NOMO-1 (cell line): ENCODE measurements at regions not wholly inside any gene's neighbourhood (a gene's known extent, or its start where the extent isn't known, plus 50 kb on each side); places are given as distances from the start of the nearest gene placed in this dataset.

Experiments
- DNase-seq, 2 experiments: peaks; one replicate each; lab custom pipeline; 2025; ENCODE audit not compliant: unreplicated experiment in 2 of 2; lab: John Stamatoyannopoulos, UW

DNA sequence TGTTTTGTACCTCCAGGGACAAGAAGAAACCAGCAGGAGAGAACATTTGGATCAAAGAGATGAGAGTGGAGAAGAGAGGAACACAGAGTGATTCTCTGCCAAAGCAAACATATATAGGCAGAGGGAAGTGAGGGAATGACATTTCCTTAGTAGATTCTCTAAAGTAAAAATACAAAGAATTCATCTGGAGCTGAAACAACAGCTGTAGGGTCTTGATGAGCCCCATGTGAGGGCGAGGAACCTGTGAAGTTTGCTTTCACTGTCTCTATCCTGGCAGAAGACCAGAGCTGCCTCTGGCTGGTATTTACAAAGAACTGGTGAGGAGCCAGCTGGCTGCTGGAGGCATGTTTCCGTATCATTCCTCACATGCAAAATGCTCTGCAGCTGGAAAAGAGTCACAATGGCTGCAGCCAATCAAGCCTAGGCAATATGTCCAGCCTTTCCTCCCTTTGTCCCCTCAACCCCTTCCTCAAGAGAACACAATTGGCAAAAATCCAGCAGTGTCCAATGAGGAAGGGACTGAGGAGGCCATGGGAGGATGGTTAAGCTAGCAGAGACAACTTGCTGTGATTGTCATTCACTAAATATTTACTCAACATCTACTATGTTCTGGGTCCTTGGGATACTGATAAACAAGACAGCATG is 122.5 kb downstream of the PHLDA1 start:
- DNase-seq: no peak

DNA sequence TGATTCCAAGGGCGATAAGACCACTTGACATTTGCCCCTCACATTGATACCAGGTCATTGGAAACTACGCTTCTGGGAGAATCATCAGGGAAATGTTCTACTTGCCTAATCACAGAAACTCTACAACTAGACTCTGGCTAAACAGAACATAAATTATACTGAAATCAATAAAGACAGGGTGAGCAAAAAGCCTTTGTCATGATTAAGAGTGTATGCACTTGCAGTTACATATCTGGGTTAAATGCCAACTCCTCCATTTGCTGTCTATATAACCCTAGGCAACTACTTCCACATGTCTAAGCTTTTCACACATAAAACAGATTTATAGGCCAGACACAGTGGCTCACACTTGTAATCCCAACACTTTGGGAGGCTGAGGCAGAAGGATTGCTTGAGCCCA is 125.7 kb downstream of the PHLDA1 start:
- no peak for DNase-seq

DNA sequence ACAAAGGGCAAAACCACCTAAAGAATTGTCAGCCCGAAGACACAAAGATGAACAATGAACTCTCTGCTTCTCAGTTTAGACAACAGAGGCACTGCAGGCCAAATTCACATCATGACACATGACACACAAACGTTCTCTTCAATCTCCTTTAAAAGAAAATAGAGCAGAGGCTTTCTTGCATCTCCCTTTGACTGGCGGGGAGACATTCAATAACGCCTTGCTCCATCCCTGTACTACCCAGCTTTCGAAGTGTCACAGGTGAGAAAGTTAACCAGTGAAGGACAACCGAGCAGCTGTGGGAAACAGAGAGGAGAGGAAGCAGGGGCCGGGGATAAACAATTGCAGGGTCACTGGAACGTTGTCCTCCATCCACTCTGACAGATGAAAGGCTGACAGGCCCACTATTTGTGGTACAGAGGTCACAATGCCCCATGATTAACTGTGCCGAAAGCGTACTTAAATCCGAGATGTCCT is 130.8 kb downstream of the PHLDA1 start:
- DNase-seq: no peak

DNA sequence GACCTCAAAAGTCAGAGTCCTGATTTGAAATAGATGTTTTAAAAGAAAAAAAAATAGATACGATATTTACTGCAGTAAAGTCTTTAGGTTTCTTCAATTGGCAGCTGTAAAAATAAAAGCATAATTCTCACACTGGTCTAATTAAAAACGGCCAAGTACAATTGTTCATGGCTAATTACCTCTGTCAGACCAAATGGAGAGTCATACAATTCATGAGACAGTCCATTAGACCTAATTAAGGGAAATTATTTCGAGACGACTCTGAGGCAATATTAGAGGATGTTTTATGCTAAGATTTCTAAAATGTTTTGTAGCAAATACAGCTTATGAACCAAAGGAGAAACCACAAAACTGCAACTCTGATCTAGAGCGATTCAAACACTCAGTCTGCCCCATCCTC is 131.3 kb downstream of the PHLDA1 start:
- DNase-seq: no peak

DNA sequence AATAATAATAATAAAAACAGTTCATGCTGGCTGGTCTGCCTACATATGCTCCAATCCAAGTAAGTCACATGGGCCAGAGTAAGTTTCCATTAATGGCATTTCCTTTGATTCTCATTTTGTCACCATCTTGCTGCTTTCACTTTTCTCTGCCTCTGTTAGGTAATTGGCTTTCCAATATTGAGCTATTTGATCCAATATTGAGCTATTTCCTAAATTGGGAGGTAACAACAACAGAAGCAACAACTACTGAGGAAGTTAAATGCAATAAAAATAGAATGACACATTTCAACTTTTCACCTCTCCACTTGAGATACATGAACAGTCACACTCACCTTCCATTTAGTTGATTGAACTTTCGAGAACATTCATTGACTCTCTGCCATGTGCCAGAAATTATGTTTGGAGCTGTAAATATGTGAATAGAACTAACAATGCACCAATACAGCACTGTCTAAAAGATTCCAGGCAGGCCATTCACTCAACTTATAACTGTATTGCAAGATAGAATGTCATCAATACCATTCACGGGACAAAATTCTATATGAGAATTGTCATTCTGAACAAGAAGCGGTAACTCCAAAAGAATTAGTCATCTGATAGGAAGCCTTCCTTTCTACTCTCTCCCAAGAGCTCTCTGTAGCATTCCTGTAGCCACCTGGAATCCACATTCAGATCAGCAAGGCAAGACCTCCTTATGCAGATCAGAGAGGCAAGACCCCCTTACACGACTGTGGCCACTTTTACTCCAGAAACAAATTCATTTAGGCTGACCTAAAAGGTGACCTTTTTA is 136.4 kb downstream of the PHLDA1 start:
- DNase-seq: no peak

DNA sequence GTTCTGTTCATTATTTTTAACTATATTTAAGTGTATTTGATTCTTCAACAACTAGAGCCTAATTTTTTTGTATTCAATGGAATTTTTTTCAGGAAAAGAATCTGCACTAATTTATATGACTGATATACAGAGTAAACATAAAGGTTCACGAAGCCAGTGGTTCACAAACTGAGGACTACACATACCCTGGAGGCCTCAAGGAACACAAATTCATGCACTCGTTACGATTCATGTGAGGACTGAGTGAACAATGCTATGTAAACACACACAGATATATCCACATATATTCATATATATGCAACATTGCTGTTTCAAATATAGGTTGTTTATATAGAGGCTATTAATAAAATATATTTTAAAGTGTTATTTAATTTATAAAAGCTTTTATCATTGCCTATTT is 137.8 kb downstream of the PHLDA1 start:
- no peak for DNase-seq

DNA sequence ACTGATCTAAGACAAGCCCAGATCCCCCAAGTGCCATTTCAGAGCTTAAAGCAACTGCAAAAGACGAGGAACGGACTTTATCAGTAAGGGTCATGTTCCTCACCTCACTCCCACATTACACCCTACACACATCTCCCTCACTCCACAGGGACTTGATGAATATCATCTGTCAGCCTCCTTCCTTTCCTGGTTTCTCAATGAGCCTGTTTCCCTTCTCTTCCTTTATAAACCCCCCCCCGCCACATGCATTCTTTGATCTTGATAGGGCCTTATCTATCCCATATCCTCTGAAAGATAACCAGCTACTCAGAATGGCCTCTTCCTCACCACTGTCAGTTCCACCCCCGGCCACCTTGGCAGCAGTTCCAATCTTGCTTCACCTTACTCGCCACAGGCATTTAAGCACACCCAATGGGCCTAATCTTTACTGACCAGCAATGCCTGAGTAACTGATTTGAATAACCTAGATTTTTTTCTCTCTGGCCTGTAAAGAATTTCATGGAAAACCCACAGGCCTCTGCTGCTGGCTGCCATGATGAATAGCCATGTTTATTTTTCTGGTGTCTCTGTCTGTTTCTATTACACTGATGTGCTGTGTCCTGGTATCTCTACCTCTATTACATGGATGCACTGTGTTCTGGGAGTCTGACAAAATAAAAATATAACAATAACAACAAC is 138.7 kb downstream of the PHLDA1 start:
- DNase-seq: no peak

DNA sequence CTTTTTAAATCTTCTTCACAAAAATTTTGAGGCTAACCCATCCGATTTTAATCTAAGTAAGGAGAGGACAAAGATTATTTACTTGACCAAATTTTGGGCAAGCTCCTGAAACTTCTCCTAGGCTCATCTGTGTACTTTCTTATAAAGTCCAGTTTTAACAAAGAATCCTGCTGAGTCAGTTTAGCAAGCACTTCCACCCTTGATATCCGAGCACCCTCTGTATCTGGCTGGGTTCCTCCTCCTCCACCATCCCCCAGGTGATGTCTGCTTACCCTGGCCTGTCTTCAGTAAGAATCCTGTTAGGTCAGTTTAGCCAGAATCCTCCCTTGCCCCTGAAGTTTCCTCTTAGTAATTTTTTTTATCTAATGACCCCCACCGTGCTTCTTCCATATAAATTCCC is 140.5 kb downstream of the PHLDA1 start:
- no peak for DNase-seq

DNA sequence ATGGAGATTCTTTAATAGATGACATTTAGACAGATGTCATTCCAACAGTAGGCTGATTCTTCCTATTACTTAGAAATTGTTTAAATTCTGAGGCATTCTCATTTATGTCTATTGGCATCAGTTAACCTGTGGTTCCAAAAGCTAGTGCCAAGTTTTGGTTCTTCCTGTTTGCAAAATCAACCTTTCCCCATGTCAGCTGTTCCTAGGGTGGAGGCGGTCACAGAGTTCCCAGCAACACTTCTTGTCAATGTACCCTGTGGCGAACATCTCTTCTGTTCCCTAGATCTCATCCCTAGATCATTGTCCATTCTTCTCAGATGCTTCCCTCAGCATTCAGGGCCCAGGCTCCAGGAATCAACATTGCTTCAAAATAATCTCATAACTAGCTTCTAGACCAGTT is 140.9 kb downstream of the PHLDA1 start:
- no peak for DNase-seq

DNA sequence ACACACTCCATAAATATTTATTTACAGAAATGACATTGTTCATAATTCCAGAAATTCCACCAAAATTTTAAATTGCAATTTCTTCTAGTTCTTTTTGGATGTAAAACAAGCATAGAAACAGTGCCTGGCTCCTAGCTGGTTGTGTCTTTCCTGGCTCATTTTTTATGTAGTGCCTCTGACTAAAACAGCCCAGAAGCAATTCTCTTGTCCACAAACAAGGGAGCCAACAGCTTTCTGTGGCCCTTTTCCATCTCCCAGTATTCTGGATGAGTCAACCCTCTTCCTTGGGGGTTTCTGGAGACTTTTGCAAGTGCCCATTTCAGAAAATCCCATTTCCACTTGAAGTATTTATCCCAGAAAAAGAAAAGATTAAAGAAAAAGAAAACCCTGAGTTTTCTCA is 141.4 kb downstream of the PHLDA1 start:
- DNase-seq: no peak

DNA sequence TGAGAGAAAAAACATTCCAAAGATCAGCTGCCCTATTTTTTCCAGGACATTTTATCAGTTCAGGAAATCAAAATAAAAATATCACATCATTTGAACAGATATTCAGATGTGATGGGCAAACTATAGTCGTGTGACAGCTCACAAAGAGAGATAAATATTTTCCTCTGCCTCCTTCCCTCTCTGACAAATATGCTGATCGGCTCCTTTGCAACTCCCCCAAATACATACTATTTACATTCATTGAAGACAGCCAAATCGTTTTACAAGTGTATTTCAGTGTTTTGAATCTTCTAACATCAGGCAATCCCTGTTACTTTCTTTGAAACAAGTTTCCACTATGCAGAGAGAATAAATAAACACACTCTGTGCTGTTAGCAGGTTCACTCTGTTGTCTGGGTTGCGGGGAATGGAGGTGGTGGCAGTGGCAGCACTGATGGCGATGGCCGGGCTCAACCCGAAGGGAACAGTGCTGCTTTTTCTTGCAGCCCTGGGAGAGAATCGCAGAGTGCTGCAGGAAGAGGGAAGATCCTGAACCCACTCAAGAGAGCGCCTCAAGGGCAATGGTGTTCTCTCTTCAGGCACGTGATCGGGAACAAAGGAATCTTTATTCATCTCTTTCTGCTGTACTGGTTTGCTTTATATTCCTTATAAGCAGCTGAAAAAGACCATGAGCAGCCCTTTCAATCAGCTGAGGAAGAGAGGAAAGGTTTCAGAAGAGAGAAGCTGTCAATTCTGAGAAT is 142.5 kb downstream of the PHLDA1 start:
- no peak for DNase-seq

DNA sequence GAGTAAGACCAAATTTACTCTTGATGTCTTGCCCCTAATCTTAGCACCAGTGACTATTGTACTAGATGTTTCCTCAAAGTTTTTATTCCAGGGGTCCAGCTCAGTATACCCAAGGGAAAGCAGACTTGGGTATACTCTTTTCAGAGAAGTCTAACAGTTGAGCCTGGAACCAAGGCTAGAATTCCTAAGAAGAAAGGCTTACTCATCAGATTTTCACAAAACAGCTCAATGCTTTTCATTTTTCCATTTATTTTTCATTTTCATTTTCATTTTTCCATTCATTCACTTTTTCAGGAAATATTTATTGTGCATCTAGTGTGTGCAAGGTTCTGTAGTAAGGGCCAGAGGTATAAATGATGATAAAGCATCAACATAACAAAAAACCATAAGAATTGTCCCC is 143.2 kb downstream of the PHLDA1 start:
- no peak for DNase-seq

DNA sequence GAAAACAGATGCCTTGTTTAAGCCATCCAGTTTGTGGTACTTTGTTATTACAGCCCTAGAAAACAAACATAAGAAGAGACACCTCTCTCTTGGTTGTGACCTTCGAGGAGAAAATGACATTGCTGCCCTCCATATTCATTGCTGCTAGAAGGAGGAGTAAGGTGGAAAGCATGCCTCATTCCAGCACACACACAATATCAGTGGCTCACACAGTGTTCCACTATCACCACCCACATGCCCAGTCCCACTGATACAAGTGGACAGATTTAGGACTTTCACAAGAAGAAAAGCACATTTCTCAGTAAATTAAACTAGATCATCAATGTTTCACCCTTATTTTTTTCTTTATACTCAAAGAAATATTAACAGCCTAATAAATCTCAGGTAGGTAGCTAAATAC is 143.6 kb downstream of the PHLDA1 start:
- no peak for DNase-seq

DNA sequence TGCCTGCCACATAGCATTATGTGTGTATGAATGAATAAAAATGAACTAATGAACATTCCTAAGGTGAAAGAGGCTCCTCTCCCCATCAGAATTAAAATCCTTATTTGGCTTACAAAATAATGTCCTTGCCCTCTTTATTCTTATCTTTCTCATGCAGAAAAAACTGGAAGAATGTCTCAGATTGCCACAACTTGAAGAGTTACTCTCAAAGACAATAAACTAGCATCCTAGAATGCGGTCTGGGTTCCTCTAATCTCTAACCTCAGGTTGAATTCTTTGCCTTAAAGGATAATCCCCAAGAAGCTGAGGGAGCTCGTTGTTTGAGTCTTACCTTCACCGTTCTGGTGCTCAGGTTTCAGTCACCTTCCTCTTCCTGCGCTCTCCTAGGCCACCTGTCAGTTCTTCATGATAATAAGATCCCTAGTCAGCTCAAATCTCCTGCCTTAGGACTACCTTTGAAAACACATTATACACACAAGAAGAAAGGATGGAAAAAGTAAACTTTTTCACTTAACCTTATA is 147.1 kb downstream of the PHLDA1 start:
- DNase-seq: no peak

DNA sequence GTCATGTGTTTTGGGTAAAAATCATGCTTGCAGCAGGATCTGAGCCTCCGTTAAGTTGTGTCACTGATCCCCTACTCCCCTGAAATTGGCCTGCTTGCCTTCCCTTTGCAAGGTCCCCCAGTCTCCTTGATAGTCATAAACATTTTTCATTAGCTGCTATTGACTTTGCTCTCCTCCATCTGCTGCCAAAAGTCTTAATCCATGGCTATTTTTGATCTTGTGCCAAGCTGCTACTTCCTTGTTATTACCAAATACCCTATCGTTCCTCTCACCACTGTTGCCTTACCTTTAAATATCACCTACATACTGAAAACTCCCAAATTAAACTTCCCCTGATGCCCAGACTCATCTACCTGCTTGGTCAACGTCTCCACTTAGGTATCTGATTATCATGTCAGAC is 148.3 kb downstream of the PHLDA1 start:
- DNase-seq: no peak

DNA sequence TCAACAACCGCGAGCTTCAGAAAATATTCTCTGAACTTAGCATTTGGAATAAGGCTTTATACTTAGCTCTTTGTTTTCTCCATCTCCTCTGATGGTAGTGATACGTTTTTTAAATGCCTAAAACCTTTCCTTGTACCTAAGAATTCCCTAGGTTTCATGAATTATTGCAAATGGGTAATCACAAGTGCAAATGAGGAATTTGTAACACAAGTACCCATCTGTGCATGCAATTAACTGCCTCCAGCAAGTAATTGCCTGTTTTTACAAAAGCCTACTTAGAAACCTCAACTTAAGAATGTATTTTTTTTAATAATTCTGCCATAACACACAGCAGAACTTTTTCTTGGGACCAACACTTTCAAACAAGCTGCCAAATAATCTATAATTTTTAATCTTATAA is 149.2 kb downstream of the PHLDA1 start:
- DNase-seq: no peak

DNA sequence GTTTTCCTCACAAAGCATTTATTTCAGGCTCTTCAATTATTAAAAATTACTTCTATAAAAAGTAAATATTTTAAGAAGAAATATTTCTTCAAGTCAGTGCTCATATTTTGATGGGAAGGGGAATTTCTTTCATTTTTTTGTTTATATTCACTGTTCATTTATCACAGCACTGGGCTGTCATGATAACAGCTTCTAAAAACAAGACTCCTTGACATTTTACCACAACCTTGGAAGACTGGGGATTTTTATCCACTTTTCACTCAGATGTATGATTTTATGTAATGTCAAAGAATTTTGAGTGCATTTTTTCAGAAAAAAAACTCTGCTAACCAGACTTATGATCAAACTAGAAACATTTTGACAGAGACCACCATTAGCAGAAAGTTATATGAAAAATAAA is 149.7 kb downstream of the PHLDA1 start:
- no peak for DNase-seq

DNA sequence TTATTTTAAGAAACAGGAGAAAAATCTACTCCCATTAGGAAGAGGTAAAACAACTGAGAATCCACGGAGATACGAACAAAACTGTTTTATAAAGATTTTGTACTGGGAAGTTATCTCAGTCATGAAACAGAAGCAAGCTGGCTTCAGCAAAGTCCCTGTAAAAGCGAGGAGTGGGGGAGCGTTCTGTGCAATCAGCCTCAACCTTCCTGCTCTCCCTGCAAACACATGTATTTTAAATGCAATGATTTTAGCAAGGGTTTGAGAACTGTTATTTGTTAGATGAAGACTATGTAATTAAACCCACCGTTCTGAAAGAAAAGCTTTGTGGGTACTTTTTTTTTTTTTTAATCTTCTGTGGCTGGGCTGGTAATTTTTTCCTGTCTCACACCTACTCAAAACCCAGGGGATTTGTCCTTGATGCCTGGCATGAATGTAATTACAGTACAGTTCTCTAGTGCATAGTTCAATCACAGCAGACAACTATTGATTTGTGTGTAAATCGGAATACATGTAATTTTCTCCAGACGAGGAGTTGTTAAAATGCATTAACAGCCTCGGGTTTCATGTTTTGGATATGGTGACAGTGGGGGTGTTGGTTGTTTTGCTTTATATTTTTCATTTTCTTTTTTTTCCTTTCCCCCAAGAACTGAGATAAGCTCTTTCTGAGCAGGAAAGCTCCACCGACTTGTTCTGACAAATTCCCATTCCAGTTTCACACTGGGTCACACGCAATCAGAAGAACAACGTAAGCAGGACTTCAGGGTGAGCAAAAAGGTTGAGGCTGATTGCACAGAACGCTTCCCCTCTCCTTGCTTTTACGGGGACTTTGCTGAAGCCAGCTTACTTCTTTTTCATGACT is 153.6 kb downstream of the PHLDA1 start:
- DNase-seq: no peak

DNA sequence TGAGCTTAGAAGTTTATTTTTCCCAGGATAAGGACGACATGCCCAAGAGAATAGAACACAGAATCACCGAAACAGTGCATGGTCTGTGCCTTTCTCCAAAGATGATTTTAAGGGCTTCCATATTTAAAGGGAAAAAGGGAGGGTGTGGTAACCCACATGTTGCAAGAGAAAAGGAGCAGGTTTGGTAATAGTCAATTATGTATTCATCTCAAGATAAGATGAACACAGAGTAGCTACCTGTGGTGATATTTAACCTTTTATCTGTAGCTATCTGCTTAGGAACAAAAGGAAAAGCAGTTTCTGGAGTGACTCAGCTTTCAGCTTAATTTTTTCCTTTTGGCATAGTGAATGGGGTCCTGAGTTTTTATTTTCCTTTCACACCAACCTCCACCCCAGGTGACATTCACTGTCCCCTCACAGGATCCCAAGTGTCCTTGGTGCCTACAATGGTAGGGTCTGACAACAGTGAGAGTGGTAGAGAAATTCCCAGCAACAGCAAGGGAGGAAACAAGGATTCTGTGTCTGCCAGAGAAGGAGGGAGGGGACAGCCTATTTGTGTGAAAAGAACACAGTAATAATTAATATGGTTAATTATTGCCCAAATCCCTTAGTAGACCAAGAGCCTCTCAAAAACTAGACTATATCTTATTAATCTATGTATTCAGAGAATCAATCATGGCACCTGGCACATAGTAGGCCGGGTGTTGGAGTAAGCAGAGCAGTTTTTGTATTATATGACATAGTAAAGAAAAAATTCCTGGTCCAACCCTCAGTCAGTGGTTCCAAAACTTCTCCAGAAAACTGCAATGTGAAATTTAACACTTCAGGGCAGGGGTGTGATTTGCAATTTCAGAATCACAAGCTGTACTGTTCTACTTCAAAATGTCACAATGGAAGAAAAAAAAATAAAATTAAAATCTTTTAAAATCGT is 154.5 kb downstream of the PHLDA1 start:
- DNase-seq: no peak
